ENCODE measurements at regions not wholly inside any gene's neighbourhood (a gene's known extent, or its start where the extent isn't known, plus 50 kb on each side); places are given as distances from the start of the nearest gene placed in this dataset.
"Not testable (repeated sequence)": the region's sequence is repeated elsewhere in the genome, so short reads cannot be mapped to it uniquely, and the experiment has no call there.

DNA sequence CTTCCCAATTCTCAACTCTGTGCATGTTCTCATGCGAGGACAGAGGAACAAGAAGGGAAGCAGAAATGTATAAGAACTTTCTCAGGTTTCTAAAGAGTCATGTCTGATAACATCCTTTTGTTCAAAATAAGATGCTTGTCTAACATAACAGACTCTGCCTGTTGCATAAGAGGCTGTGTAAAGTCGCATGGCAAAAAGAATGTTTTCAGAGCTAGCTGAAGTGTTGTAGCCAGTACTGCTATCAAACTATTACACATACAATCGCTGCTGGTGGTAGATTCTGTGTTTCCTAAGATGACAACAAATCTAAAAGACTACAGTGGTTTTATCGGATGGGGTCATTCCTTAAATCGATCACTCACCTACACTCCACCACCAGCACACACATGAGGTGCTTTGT, 487.5 kb downstream of the IRS1 start:
- DNase-seq: no peak

GRCh38 chr2:226310146-226310545, 489.5 kb downstream of the IRS1 start:
- no peak for DNase-seq

DNA sequence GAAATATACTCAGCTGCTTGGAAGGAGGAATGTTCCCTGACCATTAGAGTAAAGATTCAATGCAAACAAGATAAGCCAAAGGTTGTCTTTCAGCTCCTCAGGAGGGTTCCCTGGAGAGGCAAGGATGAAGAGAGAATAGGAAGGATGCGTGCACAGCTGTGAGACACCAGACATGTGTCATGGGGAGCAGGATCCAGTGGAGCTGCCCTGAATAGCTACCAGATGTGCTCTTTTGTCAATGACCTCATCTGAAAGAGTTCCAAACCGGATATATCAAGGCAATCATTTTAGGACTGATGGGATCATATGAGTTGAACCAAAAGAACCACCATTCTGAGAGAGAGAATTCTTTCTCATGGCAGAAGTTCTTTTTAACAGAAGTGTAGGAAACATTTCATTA, 490.6 kb downstream of the IRS1 start:
- no peak for DNase-seq

GRCh38 chr2:226308323-226308680, 491.3 kb downstream of the IRS1 start:
- DNase-seq: no peak

DNA sequence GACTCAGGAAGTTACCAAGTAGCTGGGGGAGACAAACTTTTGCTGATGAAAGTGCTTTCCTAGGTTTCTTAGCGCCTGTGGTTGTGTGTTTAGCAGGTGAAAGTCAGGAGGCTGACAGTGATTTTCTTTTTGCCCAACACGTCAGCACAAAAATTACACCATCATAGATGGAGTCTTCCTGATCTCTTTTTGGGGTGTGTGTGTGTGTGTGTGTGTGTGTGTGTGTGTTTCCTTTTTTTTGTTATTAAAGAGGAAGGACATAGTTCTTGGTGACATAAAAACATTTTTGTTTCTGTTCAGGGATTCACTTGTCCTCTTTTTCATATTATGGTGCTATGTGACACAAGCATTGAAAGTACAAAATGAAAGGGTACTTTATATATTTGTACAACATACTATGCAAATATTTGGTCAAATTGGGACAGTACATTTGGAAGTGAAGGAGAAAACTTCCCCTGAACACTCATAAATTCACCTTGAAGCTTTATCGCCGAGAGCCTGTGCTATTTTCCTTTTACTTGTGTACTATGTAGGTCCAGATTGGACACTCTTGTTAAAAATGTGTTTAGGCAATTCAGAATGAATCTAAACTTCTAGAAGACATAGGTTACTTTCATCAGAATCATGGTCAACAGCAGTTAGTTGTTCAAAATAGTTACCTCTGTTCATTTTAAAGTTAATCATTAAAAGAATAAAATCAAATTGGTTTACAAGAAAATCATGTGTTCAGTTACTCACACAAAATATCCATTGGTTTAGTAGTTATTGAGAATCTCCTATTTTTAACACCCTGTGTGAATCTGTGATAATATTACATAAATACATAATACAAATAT, 491.9 kb downstream of the IRS1 start:
- no peak for DNase-seq

DNA sequence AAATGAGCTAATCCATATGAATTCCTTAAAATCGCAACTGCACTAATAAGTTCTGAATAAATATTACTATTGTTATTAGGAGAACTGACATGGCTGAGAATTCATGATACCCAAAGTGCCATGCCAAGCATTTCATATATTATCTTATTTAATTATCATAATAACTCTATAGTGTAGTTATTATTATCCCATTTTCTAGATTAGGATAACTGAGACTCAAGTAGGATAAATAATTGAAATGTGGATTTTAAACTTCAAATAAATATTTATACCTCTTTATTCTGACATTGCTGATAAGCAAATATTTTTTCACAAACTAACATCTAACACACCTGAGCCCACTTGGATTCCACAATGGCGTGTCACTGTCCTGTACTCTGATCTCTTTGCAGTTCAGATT, 492.7 kb downstream of the IRS1 start:
- DNase-seq: no peak

DNA sequence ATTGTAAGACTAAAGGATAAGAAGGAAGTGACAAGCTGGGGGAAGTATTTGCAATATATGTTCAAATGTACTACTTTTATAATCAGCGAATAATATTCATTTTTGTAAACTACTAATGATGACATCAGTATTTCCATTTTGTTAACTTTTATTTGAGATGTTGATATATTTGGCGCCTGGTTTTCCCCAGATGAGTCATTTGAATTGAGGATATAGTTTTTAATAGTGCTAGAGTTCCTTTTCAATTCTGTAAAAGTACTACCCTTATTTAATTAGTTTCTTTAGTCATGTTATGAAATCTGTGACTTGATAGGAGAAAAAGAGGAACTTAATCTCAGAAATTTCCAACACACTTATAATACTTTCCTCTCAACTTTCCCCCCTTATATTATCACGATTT, 495.3 kb downstream of the IRS1 start:
- no peak for DNase-seq

- DNase-seq: no peak
Measured at GRCh38 chr2:226303707-226304106, 495.9 kb downstream of the IRS1 start.

DNA sequence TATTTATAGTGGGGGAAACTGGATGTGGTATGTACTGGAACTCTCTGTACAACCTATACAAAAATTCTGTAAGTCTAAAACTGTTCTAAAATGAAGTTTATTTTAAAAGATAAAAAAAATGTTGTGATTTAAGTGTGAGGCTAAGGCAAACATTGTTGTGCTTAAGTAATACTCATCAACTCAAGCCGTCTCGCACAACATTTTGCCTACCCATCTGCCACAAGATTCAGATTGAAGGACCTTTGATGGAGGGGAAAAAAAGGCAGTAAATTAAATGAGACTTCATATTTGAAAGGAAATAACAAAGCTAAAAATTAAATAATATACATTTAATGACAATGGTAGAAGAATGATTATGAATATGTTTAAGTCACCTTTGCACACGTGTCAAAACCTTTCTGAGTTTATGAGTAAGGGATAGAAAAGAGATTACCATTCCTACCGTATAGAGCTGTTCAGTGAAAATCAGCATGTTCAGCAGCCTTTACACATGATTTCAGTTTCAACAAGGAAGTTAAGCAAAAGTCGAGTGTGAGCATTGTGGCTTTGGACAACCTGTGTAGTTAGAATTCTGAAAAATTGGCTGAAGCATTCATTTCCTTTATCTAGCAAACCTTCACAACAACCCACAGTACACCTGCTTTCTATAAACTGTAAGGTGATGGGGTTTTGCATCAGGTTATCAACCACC, 499.3 kb downstream of the IRS1 start:
- no peak for DNase-seq

GRCh38 chr2:226299771-226300170, 499.8 kb downstream of the IRS1 start:
- no peak for DNase-seq

- DNase-seq: no peak
Measured at GRCh38 chr2:226295681-226296080, 503.9 kb downstream of the IRS1 start.

- no peak for DNase-seq
Measured at GRCh38 chr2:226295123-226295522, 504.5 kb downstream of the IRS1 start.

DNA sequence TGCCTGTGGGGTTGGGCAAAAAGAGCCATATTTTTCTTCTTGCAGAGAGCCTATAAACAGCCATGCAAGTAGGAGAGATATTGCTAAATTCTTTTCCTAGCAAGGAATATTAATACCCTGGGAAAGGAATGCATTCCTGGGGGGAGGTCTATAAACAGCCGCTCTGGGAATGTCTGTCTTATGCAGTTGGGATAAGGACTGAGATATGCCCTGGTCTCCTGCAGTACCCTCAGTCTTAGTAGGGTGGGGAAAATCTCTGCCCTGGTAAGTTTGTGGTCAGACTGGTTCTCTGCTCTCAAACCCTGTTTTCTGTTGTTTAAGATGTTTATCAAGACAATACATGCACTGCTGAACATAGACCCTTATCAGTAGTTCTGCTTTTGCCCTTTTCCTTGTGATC, 508.3 kb downstream of the IRS1 start:
- DNase-seq: not testable (repeated sequence)

- no peak for DNase-seq
Measured at GRCh38 chr2:226286916-226287315, 512.7 kb downstream of the IRS1 start.

DNA sequence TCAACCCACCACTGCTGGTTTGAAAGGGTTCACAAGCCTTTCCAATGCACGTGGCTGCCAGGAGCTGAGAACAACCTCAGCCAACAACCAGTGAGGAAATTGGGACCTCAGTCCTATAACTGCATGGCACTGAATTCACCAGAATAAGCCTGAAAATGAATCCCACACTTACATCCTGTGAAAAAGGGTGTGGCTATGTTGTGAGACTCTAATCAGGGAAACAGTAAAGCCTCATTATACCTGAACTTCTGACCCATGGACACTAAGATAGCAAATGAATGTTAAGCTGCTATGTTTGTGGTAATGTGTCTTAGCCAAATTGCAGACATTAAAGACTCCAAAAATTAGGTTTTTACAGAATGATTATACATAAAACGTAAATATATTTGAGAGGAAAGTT, 515.8 kb downstream of the IRS1 start:
- DNase-seq: no peak

- no peak for DNase-seq
Measured at GRCh38 chr2:226282151-226282550, 517.5 kb downstream of the IRS1 start.

GRCh38 chr2:226280136-226280535, 519.5 kb downstream of the IRS1 start:
- DNase-seq: not testable (repeated sequence)

DNA sequence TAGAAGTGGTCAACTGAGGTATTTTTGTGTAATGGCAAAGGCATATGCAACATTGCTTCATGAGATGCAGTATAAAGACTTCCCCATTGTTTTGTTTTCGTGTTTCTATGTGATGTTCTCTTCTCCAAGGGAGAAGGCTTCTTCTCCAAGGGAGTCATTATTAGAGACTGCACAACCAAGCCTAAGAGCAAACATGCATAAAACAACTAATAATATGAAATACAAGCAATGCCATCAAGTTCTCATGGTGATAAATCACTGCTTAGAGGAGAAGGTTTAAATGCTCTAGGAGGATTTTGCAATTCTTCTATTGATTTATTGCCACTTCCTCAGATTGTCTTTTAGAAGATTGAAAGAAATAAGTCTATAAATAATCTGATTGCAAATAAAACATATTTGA, 524.4 kb downstream of the IRS1 start:
- no peak for DNase-seq

DNA sequence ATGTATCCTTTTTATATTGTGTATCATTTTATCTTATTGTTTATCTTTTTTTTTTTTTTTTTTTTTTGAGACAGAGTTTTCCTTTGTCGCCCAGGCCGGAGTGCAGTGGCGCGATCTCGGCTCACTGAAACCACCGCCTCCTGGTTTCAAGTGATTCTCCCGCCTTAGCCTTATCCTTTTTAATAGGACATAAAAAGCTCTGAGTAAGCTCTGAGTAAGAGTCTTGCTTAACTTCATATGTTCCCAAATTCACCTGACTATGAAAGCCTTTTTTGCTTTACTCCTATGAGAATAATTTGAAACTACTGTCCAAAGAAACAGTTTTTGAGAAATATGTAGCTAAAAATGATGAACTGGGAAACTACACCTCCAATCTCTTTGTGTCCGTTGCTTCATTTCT, 525.5 kb downstream of the IRS1 start:
- DNase-seq: no peak

DNA sequence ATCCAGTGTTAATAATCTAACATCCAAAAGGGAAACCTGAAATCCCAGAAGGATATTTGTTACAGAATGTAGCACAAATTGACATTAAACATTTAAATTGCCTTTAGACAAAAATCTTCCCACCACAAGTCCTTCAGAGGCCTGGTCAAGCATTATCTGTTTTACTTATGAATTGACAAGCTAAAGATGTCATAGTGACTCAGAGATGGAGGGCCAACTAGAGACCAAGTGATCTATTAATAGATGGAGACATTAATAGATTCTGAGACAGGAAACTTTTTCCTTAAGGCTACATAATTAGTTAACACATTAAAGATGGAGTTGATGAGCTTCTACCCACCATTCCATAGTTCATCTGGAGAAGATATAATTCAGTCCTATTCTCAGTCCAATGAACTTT, 526.2 kb downstream of the IRS1 start:
- no peak for DNase-seq

- no peak for DNase-seq
Measured at GRCh38 chr2:226272435-226272834, 527.2 kb downstream of the IRS1 start.

GRCh38 chr2:226270285-226271058, 529.1 kb downstream of the IRS1 start:
- DNase-seq: no peak

DNA sequence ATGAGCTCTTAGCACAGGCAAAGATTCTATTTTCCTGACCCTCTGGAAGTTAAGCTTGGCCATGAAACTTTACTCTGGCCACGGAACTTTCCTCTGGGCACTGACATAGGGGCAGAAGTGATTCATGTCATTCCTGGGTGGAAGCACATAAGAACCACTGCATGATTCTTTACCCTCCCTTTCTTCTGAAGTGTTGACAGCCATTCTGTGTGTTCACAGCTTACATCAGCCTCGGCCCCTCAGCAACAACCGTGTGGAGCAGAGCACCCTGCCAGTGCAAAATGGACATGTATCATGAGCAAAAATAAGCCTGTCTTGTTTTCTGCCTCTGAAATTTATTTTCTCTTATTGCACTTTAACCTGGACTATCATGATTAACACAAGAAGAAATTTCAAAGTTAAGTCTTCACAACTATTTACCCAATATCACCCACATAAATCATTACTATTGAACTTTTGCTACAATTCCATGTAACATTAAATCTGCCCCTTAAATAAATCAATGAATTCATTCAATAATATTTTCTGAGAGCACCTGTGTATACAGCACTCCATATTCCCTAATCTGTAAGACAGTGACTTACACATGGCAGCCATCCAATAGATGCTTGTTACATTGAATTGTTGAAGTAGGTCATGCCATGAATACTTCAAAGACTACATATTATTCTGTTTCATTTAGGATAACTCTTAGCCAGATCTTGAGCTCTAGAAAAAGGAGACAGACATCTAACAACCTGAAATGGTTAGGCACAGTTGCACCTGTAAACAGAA, 531.9 kb downstream of the IRS1 start:
- DNase-seq: no peak

Measured in effector CD4-positive, alpha-beta T cell (primary cell).